HG03469 (cell line): ENCODE measurements at regions not wholly inside any gene's neighbourhood (a gene's known extent, or its start where the extent isn't known, plus 50 kb on each side); places are given as distances from the start of the nearest gene placed in this dataset.
"Not testable (repeated sequence)": the region's sequence is repeated elsewhere in the genome, so short reads cannot be mapped to it uniquely, and the experiment has no call there.

Experiments used
- ATAC-seq: cut with Tn5 transposase; IDR thresholded peaks from one replicate; pipeline ENCODE4 v1.9.1; 2021; ENCODE audit warnings: mild to moderate bottlenecking, moderate library complexity, moderate number of reproducible peaks; ENCODE audit not compliant: unreplicated experiment

DNA sequence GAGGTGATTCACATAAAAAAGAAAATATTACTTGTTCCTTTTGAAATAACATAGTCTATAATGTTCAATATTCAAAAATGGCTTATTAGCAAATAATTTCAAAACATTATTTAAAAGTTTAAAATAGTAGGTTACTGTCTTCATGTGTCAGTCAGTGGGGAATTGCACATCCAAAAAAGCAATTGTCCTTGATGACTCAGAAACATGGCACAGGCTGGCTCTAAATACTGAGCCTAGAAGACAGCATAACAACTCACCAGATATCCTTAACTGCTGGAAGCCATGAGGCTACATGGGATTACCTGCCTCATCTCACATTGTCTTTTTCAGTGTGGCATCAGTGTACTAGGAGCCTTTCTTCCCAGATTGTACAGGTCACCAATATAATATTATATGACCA lies 439.5 kb upstream of the RGMB start:
- no peak for ATAC-seq

- no peak for ATAC-seq
Measured at GRCh38 chr5:98334946-98335345, 438.5 kb upstream of the RGMB start.

DNA sequence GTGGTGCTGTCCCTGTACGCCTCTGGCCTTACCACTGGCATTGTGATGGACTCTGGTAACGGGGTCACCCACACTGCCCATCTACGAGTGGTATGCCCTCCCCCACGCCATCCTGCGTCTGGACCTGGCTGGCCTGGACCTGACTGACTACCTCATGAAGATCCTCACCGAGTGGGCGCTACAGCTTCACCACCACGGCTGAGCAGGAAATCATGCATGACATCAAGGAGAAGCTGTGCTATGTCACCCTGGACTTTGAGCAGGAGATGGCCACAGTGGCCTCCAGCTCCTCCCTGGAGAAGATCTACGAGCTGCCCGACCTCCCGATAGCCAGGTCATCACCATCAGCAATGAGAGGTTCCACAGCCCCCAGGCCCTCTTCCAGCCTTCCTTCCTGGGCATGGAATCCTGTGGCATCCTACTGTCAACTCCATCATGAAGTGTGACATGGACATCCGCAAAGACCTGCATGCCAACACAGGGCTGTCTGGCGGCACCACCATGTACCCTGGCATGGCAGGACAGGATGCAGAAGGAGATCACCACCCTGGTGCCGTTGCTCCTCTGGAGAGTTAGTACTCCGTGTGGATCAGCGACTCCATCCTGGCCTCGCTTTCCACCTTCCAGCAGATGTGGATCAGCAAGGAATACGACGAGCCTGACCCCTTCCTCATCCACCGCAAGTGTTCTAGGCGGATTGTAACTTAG lies 434.2 kb upstream of the RGMB start:
- no peak for ATAC-seq

DNA sequence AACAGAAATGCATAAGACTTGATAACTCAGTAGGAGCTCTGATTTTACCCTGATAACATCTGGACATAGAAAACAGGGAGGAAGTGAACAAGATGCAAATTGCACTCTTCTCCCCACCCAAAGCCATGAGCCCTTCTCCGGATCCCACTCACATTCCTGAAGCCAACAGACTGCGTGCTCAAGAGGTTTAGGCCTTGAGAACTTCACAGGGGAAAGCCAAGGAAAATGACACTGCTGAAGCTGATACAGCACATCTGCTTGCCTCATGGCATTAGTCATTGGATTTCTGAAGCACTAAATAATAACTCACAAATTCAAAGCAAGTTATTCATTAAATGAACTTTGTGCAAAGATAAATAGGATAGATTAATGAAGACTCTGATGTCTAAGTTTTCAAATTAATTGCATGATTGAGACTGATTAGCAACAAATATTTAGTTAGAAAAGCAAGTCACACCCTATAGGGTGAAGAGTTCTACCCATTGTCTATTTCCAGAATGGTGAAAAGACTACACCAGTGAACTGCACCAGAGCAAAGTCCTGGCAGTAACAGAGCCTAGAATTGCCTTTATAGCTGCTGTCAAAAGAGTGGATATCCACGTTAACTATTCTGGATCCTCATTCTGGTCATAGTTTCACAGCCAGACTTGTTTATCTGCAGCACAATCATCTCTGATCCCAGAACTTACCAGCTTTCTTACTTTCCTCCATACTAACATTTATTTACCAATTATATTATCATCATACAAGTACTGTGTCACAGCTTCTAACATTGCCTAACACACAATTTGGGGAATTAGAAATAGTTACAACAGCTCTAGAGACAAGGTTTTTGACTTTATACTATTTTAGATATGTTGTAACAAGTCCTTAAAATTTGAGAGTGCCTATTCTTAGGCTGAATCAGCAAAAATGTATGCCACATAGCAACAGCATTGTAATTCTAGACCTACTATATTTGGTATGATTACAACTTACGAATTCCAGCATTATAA lies 432.1 kb upstream of the RGMB start:
- no peak for ATAC-seq

- ATAC-seq, result not testable (repeated sequence)
Measured at GRCh38 chr5:98342958-98343660, 430.4 kb upstream of the RGMB start.

GRCh38 chr5:98349251-98349989 lies 424.0 kb upstream of the RGMB start:
- no peak for ATAC-seq

GRCh38 chr5:98349990-98350365 lies 423.5 kb upstream of the RGMB start:
- no peak for ATAC-seq

- ATAC-seq, result no peak
Measured at GRCh38 chr5:98354922-98355321, 418.5 kb upstream of the RGMB start.

- ATAC-seq, result no peak
Measured at GRCh38 chr5:98360548-98360947, 412.9 kb upstream of the RGMB start.

DNA sequence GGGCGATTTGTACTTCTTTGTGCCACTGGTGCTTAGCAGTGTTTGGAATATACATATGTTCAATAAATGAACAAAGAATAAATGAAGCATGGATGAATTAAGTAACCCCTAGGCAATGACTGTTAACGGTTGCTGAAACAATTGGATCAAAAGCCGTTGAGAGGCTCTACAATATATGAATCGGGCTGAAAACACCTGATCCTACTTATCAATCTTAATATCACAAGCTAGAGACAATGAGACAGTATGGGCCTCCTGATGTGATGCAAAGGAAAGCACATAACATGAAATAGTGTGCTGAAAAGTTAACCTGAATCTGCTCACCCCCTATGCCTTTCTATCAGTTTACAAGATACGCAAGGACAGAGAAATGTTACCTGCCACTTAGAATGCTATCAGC lies 410.3 kb upstream of the RGMB start:
- ATAC-seq, result no peak

GRCh38 chr5:98364549-98364948 lies 408.9 kb upstream of the RGMB start:
- ATAC-seq, result no peak

- no peak for ATAC-seq
Measured at GRCh38 chr5:98365126-98365525, 408.3 kb upstream of the RGMB start.

GRCh38 chr5:98368141-98368540 lies 405.3 kb upstream of the RGMB start:
- no peak for ATAC-seq

- no peak for ATAC-seq
Measured at GRCh38 chr5:98372351-98372750, 401.1 kb upstream of the RGMB start.

DNA sequence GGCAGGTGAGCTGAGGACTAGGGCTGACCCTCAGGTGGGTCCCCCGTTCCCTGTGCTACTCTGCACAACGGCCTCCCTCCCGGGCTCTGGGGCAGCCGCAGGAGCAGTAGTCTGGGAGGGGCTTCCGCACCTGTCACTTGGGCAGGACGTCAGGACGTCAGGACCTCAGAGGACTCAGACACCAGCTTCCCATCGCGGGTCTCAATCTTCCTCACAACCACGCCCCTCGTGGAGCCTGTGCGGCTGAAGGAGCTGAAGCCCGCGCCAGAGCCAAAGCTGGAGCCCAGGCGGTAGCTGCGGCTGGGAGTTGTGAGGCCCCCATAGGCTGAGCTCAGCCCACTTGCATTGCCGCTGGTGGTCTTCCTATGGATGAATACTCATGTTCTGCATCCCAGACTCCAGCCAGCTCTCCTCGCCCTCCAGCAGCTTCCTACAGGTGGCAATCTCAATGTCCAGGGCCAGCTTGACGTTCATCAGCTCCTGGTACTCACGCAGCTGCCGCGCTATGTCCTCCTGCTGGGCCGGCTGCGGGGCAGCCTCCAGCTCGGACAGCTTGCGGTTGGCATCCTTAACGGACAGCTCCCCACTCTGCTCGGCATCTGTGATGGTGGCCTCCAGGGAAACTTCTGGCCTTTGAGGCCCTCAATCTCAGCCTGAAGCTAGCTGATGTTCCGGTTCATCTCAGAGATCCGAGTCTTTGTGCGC lies 381.4 kb upstream of the RGMB start:
- ATAC-seq, result no peak

DNA sequence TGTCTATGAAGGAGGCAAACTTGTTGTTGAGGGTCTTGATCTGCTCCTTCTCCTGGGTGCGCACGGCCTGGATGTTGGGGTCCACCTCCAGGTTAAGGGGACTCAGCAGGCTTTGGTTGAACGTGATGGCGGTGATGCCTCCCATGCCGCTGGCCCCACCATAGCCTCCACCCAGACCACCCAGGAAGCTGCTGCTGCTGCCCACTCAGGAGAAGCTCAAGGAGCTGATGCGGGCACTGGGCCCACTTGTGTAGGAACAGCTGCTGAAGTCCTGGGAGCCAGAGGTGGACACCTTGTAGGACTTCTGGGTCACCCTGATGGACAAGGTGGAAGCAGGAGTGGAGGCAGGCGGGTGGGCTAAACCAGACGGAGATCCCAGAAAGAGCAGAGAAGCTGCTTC lies 380.3 kb upstream of the RGMB start:
- ATAC-seq, result not testable (repeated sequence)

- no peak for ATAC-seq
Measured at GRCh38 chr5:98397081-98397480, 376.4 kb upstream of the RGMB start.

- no peak for ATAC-seq
Measured at GRCh38 chr5:98398465-98398864, 375.0 kb upstream of the RGMB start.

DNA sequence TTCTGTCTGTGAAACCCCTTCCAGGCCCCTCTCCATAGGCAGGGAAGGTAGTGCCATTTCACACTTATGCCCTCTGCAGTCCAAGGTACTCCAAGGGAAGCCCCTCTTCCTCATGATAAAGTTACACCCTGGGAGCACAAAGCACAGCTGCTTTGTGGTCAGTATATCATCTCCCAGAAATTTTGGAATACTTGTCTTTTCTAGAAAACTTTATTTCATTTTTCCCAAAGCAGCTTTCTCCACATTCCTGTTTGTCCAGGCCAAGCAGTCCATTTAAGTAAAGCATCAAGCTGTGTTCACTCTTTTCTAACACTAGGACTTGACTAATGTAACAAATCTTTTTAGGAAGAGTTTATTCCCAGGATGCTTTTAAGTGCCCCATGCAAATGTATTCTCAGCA lies 371.8 kb upstream of the RGMB start:
- ATAC-seq, result no peak

DNA sequence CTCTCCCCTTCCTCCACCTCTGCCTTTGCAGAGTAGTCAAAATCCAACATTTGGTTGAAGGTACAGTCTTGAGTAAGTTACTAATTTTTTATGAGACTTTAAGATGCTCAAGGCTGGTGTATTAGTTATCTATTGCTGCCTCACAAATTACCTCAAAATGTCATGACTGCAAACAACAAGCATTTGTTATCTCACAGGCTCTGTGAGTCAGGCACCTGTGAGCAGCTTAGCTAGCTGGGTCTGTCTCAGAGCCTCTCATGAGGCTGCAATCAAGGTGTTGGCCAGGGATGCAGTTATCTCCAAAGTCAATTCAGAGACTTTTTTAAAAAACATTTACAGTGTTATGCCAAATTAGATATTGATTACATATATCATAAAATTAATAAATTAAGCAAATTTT lies 371.3 kb upstream of the RGMB start:
- ATAC-seq, result no peak
